Kidney (tissue), 13 donors: ENCODE measurements at regions not wholly inside any gene's neighbourhood (a gene's known extent, or its start where the extent isn't known, plus 50 kb on each side); places are given as distances from the start of the nearest gene placed in this dataset.

Source experiments
- DNase-seq, 5 donors: peaks; one replicate each; pipeline ENCODE4 v3.0.0-alpha.2; 2013 to 2020
- FAIRE-seq: peaks from 2 replicates; lab custom pipeline; 2012; peaks lifted over from hg19 to GRCh38; lab: Jason Lieb, UNC
- H3K27ac ChIP-seq, 2 donors: one replicate each; pipeline ENCODE4 v1.7.0; 2013; ENCODE audit warnings: low read depth in 2 of 2, low read length in 2 of 2, inconsistent platforms in 1 of 2
- H3K27me3 ChIP-seq: one replicate; pipeline ENCODE4 v1.7.1; 2013; ENCODE audit warnings: low read length, inconsistent platforms; ENCODE audit not compliant: control insufficient read depth, insufficient read depth
- H3K36me3 ChIP-seq, 3 donors: one replicate each; pipeline versions ENCODE4 v1.7.0 to v1.7.1; 2013; ENCODE audit warnings: low read length in 3 of 3, control low read depth in 1 of 3, inconsistent platforms in 1 of 3; ENCODE audit not compliant: insufficient read depth in 3 of 3, control insufficient read depth in 2 of 3
- H3K4me1 ChIP-seq, 3 donors: one replicate each; pipeline versions ENCODE4 v1.7.0 to v1.7.1; 2013; ENCODE audit warnings: low read length in 3 of 3, inconsistent platforms in 1 of 3, low read depth in 1 of 3; ENCODE audit not compliant: control insufficient read depth in 2 of 3, insufficient read depth in 2 of 3
- H3K4me3 ChIP-seq, 3 donors: one replicate each; pipeline versions ENCODE4 v1.7.0 to v1.8.1; 2013; ENCODE audit warnings: low read length in 3 of 3, control low read depth in 1 of 3, inconsistent platforms in 1 of 3
- H3K9ac ChIP-seq, 3 donors: one replicate each; pipeline versions ENCODE4 v1.7.0 to v1.7.1; 2013; ENCODE audit warnings: low read length in 3 of 3, control low read depth in 1 of 3, inconsistent platforms in 1 of 3
- H3K9me3 ChIP-seq, 3 donors: one replicate each; pipeline versions ENCODE4 v1.7.0 to v1.7.1; 2013; ENCODE audit warnings: low read length in 3 of 3, control low read depth in 1 of 3, inconsistent platforms in 1 of 3; ENCODE audit not compliant: control insufficient read depth in 2 of 3, insufficient read depth in 1 of 3
- intact Hi-C: fragments of 100-400 bp; cut with DNase I; formaldehyde crosslinking; loops from one replicate; pipeline ENCODE4 v1.11.1; 2022
- TF ChIP-seq, protein P1 (sequence below): IDR thresholded peaks from 3 replicates; pipeline ENCODE4 v1.5.1; 2012; ENCODE audit warnings: mild to moderate bottlenecking, moderate library complexity, borderline replicate concordance; ENCODE audit not compliant: insufficient read depth; ENCODE audit errors: extremely low read depth
- donor health status: control.
- donor health status: control.
- donor health status: control.
- donor health status: control.
- donor health status: control.
- donor health status: DM: yes; HTN: yes; CAD: no.
- donor health status: Normal renal cell carcinoma (clear cell type).

DNA sequence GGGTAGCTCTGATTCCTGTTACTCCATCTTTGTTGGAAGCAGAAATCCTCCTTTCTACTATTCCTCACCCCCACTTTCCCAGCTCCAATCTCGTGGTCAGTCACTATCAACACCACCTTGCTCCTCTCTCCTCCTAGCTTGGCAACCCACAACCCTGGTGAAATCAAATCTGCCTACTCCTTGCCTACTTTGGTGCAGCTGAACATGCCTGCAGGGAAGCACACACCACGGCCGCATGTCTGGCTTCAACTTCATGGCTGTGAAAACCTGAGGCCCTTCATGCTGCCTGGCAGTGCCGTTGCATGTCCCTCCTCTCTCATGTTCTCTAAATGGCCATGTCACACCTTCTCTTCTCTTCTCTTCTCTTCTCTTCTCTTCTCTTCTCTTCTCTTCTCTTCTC, 112.4 kb upstream of the FOXA2 start:
- no peak for DNase-seq
- H3K4me1 ChIP-seq: peaks cover 0 to 3% (median 3%) of the 10 kb centered on the region in 3 donors
- H3K36me3 ChIP-seq: no peaks in the 10 kb centered on the region
- H3K4me3 ChIP-seq: no peak overlapping the region
- intact Hi-C loops: loop anchor here (10.0 kb wide), 1 partner anchor 538 kb away; no protein-coding TSS in a partner anchor
- TF ChIP-seq, protein P1, sequence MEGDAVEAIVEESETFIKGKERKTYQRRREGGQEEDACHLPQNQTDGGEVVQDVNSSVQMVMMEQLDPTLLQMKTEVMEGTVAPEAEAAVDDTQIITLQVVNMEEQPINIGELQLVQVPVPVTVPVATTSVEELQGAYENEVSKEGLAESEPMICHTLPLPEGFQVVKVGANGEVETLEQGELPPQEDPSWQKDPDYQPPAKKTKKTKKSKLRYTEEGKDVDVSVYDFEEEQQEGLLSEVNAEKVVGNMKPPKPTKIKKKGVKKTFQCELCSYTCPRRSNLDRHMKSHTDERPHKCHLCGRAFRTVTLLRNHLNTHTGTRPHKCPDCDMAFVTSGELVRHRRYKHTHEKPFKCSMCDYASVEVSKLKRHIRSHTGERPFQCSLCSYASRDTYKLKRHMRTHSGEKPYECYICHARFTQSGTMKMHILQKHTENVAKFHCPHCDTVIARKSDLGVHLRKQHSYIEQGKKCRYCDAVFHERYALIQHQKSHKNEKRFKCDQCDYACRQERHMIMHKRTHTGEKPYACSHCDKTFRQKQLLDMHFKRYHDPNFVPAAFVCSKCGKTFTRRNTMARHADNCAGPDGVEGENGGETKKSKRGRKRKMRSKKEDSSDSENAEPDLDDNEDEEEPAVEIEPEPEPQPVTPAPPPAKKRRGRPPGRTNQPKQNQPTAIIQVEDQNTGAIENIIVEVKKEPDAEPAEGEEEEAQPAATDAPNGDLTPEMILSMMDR: no peak
- FAIRE-seq: no peak
- no peak overlapping the region for H3K27ac ChIP-seq
- no peaks in the 10 kb centered on the region for H3K27me3 ChIP-seq
- no peak overlapping the region for H3K9ac ChIP-seq
- no peaks in the 10 kb centered on the region for H3K9me3 ChIP-seq

DNA sequence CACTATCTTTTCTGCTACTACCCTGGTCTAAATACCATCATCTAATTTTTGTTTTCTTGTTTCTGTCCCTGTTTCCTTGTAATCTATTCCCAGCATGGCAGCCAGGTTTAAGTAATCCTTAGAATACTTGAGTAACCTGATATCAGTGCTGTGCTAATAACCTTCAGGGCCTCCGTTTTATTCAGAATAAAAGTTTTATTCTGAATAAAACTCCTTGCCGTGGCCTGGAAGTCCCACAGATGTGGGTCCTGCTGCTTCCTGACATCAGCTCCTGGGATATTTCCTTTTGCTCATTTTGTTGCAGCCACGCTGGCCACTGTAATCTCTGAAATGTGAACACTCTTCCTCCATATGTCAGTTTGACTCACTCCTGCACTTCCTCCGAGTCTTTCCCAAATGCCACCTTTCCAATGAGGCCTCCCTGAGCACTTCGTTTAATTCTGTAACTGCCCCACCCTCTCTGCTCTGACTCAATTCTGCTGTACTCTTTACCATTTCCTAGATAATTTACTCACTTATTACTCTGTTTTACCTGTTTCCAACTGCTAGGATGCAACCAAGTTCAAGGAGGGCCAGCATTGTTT, 114.0 kb upstream of the FOXA2 start:
- TF ChIP-seq, protein P1: no peak
- Histone ChIP-seq H3K36me3 (no peaks in the 10 kb centered on the region), H3K9me3 (no peaks in the 10 kb centered on the region), H3K4me3 (no peak overlapping the region), H3K4me1 (peaks cover 0 to 3% (median 0%) of the 10 kb centered on the region in 3 donors), H3K9ac (no peak overlapping the region), H3K27ac (no peak overlapping the region), H3K27me3 (no peaks in the 10 kb centered on the region)
- intact Hi-C loops: loop anchor here (10.0 kb wide), 1 partner anchor 536 kb away; no protein-coding TSS in a partner anchor
- no peak for FAIRE-seq
- DNase-seq: no peak

DNA sequence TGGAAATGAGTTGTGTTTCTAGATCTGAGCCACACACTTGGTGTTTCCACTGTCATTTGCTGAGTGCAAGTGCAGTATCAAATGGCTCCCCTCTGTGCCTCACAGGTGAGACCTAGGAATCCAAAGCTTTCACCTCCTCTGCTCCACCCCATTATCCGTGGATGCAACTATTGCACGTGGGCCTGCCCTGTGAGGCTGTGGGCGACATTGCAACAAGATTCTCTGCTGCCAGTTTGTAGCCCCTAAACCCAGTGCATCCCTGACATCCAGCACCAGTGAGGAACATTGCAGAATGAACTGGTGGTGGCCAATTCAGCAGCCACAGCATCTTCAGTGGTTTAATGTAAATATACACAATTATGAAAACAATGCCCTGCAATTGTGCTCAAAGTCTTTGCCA, 115.0 kb upstream of the FOXA2 start:
- TF ChIP-seq, protein P1: no peak
- Histone ChIP-seq H3K4me3 (no peak overlapping the region), H3K27me3 (no peaks in the 10 kb centered on the region), H3K27ac (no peak overlapping the region), H3K36me3 (no peaks in the 10 kb centered on the region), H3K9ac (no peak overlapping the region), H3K9me3 (no peaks in the 10 kb centered on the region), H3K4me1 (peaks cover 0 to 3% (median 0%) of the 10 kb centered on the region in 3 donors)
- intact Hi-C loops: loop anchor here (10.0 kb wide), 1 partner anchor 535 kb away; no protein-coding TSS in a partner anchor
- DNase-seq: no peak
- FAIRE-seq: no peak
